Prostate gland (tissue), 2 donors: ENCODE measurements at regions not wholly inside any gene's neighbourhood (a gene's known extent, or its start where the extent isn't known, plus 50 kb on each side); places are given as distances from the start of the nearest gene placed in this dataset.

Experiments
- CTCF ChIP-seq, 4 experiments: fragments of 200-600 bp in 2 of 4; fragments of 450-650 bp in 2 of 4; sonication (generic) in 2 of 4; IDR thresholded peaks; 1 replicate in 3 of 4; 2 replicates in 1 of 4; pipeline ENCODE4 v1.5.1; 2016 to 2019; ENCODE audit warnings: antibody characterized with exemption in 4 of 4, mild to moderate bottlenecking in 2 of 4, moderate library complexity in 2 of 4
- POLR2AphosphoS5 ChIP-seq: sonication (generic); formaldehyde crosslinking; IDR thresholded peaks from one replicate; pipeline ENCODE4 v1.6.1; 2017; ENCODE audit warnings: antibody characterized with exemption

- TF ChIP-seq CTCF (IDR thresholded peaks at IDR 0.05) (no peak), POLR2AphosphoS5 (no peak)
These were observed 136.6 kb upstream of the LRRN1 start for GRCh38 chr3:3662610-3663009.
